ENCODE measurements at regions not wholly inside any gene's neighbourhood (a gene's known extent, or its start where the extent isn't known, plus 50 kb on each side); places are given as distances from the start of the nearest gene placed in this dataset.

DNA sequence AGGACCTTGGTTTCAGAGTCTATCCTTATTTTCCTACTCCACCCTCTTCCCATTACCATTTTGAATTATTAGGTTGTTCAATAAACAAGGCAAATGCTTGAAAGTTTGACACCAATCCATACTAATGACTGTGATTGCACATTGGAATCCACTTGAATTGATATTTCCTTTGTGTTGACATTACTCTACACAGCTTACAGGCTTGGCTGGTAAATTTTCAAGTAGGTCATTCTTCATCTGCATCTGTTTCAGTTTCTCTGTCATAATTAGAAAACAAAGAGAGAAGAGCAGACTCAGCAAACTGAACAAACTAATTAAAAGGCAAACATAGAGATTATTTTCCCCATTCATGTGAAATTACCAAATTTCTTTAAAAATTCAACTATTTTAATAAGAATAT lies 732.9 kb upstream of the BCHE start:
- ATAC-seq (no peak), DNase-seq (no peak)
- Histone ChIP-seq H3K4me1 (no peaks in the 10 kb centered on the region), H3K9me3 (no peaks in the 10 kb centered on the region), H3K27me3 (no peaks in the 10 kb centered on the region), H3K4me3 (no peak overlapping the region), H3K27ac (no peak overlapping the region), H3K36me3 (replicated peaks in 1 of 2; ENCODE audit: insufficient read depth in 1 of 2, low read depth in 2 of 2) (no peaks in the 10 kb centered on the region)
- TF ChIP-seq, protein P1, sequence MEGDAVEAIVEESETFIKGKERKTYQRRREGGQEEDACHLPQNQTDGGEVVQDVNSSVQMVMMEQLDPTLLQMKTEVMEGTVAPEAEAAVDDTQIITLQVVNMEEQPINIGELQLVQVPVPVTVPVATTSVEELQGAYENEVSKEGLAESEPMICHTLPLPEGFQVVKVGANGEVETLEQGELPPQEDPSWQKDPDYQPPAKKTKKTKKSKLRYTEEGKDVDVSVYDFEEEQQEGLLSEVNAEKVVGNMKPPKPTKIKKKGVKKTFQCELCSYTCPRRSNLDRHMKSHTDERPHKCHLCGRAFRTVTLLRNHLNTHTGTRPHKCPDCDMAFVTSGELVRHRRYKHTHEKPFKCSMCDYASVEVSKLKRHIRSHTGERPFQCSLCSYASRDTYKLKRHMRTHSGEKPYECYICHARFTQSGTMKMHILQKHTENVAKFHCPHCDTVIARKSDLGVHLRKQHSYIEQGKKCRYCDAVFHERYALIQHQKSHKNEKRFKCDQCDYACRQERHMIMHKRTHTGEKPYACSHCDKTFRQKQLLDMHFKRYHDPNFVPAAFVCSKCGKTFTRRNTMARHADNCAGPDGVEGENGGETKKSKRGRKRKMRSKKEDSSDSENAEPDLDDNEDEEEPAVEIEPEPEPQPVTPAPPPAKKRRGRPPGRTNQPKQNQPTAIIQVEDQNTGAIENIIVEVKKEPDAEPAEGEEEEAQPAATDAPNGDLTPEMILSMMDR (IDR thresholded peaks at IDR 0.05): no peak
- no peak for TF ChIP-seq POLR2A (IDR thresholded peaks at IDR 0.05)
- intact Hi-C loops (cut with DNase I): no loop called here

DNA sequence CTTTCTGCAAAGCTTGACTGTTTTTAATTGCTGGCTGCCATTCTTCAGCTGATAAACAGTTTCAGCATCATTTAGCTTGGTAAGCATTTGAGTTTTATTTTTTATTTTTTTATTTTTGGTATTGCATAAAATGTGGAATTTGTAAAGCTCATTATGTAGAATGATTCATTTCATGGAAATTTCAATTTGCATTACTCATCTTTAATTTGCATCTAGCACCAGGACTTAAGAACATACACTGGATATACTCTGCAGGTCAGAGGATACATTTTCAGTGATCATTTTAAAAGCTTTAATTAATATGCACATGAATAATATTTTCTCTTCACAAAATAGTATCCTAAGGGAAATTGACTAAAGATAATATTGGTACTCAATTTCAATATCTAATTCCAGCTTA lies 732.4 kb upstream of the BCHE start:
- ATAC-seq (no peak), DNase-seq (no peak)
- TF ChIP-seq POLR2A (IDR thresholded peaks at IDR 0.05): no peak
- TF ChIP-seq, protein P1 (IDR thresholded peaks at IDR 0.05): no peak
- Histone ChIP-seq H3K36me3 (replicated peaks in 1 of 2; ENCODE audit: insufficient read depth in 1 of 2, low read depth in 2 of 2) (no peaks in the 10 kb centered on the region), H3K9me3 (no peaks in the 10 kb centered on the region), H3K4me3 (no peak overlapping the region), H3K4me1 (no peaks in the 10 kb centered on the region), H3K27me3 (no peaks in the 10 kb centered on the region), H3K27ac (no peak overlapping the region)
- intact Hi-C loops (cut with DNase I): no loop called here

DNA sequence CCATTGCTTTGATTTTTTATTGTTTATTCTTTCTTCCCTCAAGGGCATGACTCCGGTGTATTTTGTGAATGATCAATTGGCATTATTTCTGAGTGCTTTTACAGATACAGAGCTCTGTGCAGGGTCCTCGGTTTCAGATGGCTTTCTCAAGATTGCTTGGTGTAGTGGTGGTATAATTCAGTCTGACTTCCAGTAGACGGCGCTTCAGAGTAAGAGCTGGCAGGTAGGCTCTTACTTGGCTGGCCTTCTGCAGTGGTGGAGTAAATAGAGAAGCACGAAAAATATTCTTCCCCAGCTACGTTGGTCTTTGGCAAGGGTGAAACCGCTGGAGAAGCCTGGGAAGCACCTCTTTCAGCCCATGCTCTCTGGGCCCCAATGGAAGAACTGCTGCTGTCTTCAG lies 723.0 kb upstream of the BCHE start:
- peaks cover 4% of the 10 kb centered on the region for H3K4me1 ChIP-seq
- 57 to 61% methylated on average over 7 of the region's 7 CpGs for WGBS, 2 donors
- intact Hi-C loops (cut with DNase I): no loop called here
- H3K4me3 ChIP-seq: no peak overlapping the region
- H3K27me3 ChIP-seq: no peaks in the 10 kb centered on the region
- H3K36me3 ChIP-seq (replicated peaks in 1 of 2; ENCODE audit: insufficient read depth in 1 of 2, low read depth in 2 of 2): no peaks in the 10 kb centered on the region
- ATAC-seq: no peak
- no peak for DNase-seq
- no peaks in the 10 kb centered on the region for H3K9me3 ChIP-seq
- TF ChIP-seq POLR2A (IDR thresholded peaks at IDR 0.05): no peak
- TF ChIP-seq, protein P1 (IDR thresholded peaks at IDR 0.05): no peak
- no peak overlapping the region for H3K27ac ChIP-seq

DNA sequence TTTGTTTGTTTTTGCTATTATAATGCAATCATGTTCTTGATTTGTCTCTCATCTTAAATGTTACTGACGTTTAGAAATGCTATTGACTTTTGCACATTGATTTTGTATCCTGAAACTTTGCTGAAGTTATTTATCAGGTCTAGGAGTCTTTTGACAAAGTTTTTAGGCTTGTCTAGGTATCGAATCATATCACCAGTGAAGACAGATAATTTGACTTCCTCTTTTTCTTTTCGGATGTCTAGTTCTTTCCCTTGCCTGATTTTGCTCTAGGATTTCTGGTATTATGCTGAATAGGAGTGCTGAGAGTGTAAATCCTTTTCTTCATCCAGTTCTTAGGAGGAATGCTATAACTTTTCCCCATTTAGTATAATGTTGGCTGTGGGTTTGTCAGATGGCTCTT lies 719.7 kb upstream of the BCHE start:
- whole genome bisulfite sequencing, 2 donors: 44 to 56% methylated on average over 3 of the region's 3 CpGs
- Histone ChIP-seq H3K36me3 (replicated peaks in 1 of 2; ENCODE audit: insufficient read depth in 1 of 2, low read depth in 2 of 2) (no peaks in the 10 kb centered on the region), H3K4me1 (no peaks in the 10 kb centered on the region), H3K27me3 (no peaks in the 10 kb centered on the region), H3K4me3 (no peak overlapping the region), H3K27ac (no peak overlapping the region), H3K9me3 (no peaks in the 10 kb centered on the region)
- TF ChIP-seq, protein P1 (IDR thresholded peaks at IDR 0.05): no peak
- no peak for TF ChIP-seq POLR2A (IDR thresholded peaks at IDR 0.05)
- intact Hi-C loops (cut with DNase I): no loop called here
- ATAC-seq: no peak
- DNase-seq: no peak

DNA sequence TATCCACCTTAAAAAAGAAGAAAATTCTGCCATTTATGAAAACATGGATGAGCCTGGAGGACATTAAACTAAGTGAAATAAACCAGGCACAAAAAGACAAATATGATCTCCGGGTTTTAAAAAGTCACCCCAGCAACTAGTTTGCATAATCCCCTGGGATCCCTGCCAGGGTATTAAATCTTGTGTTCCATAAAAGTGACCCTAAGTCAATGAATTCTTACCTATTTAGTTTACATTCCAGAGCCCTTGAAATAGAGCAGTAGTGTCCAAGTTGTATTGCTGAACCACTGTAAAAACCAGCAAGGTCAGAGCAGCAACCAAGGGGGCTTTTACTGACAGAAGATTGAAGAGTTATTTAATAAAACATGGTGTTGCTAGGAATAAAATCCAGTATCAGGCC lies 716.8 kb upstream of the BCHE start:
- H3K4me3 ChIP-seq: no peak overlapping the region
- no peak overlapping the region for H3K27ac ChIP-seq
- 31% methylated on average over 1 of the region's 1 CpG for WGBS, 2 donors
- DNase-seq (no peak), ATAC-seq (no peak)
- H3K9me3 ChIP-seq: no peaks in the 10 kb centered on the region
- H3K36me3 ChIP-seq (replicated peaks in 1 of 2; ENCODE audit: insufficient read depth in 1 of 2, low read depth in 2 of 2): no peaks in the 10 kb centered on the region
- intact Hi-C loops (cut with DNase I): no loop called here
- no peak for TF ChIP-seq POLR2A (IDR thresholded peaks at IDR 0.05)
- TF ChIP-seq, protein P1 (IDR thresholded peaks at IDR 0.05): no peak
- no peaks in the 10 kb centered on the region for H3K4me1 ChIP-seq
- no peaks in the 10 kb centered on the region for H3K27me3 ChIP-seq

Data from body of pancreas (tissue), 4 donors.